MCF 10A (cell line): ENCODE measurements at regions not wholly inside any gene's neighbourhood (a gene's known extent, or its start where the extent isn't known, plus 50 kb on each side); places are given as distances from the start of the nearest gene placed in this dataset.
"Not testable (repeated sequence)": the region's sequence is repeated elsewhere in the genome, so short reads cannot be mapped to it uniquely, and the experiment has no call there.

Experiments
- BruUV-seq: library from RNA; stranded (reverse); fragments of 400-500 nt; replicated peaks from 2 replicates; lab custom pipeline; 2021; lab: Mats Ljungman, UMichigan
- CTCF ChIA-PET: fragments of 300-600 bp; sonication (Branson Sonifier 250); formaldehyde crosslinking; extraction: SDS; loops from one replicate; lab custom pipeline; 2021; ENCODE audit warnings: antibody characterized with exemption, inconsistent platforms; lab: Yijun Ruan, JAX
- POLR2A ChIA-PET: fragments of 300-600, 350-650 bp; sonication (Branson Sonifier 250); formaldehyde crosslinking; extraction: SDS; loops from one replicate; lab custom pipeline; 2020; ENCODE audit warnings: antibody characterized with exemption, inconsistent platforms; lab: Yijun Ruan, JAX
- DNase-seq: peaks from one replicate; pipeline ENCODE4 v3.0.0-alpha.2; 2018; ENCODE audit not compliant: unreplicated experiment
- H3K27ac Mint-ChIP-seq: one replicate; pipeline ENCODE4 v1.8.0; 2022; ENCODE audit warnings: mild to moderate bottlenecking, low read depth, mixed read lengths; ENCODE audit not compliant: unreplicated experiment
- H3K27me3 Mint-ChIP-seq: one replicate; pipeline ENCODE4 v1.8.0; 2022; ENCODE audit warnings: mixed read lengths; ENCODE audit not compliant: insufficient read depth, unreplicated experiment
- H3K36me3 Mint-ChIP-seq: one replicate; pipeline ENCODE4 v1.8.0; 2022; ENCODE audit warnings: mild to moderate bottlenecking, moderate library complexity, mixed read lengths; ENCODE audit not compliant: insufficient read depth, unreplicated experiment
- H3K4me1 Mint-ChIP-seq: one replicate; pipeline ENCODE4 v1.8.0; 2022; ENCODE audit warnings: mixed read lengths; ENCODE audit not compliant: insufficient read depth, unreplicated experiment
- H3K4me3 Mint-ChIP-seq: one replicate; pipeline ENCODE4 v1.8.0; 2022; ENCODE audit warnings: mild to moderate bottlenecking, moderate library complexity, mixed read lengths; ENCODE audit not compliant: unreplicated experiment
- H3K9me3 Mint-ChIP-seq: one replicate; pipeline ENCODE4 v1.8.0; 2022; ENCODE audit warnings: mixed read lengths; ENCODE audit not compliant: unreplicated experiment
- CTCF ChIP-seq: fragments of 200-600 bp; IDR thresholded peaks from one replicate; pipeline ENCODE4 v1.8.0; 2022; ENCODE audit warnings: antibody characterized with exemption, mild to moderate bottlenecking; ENCODE audit not compliant: unreplicated experiment
- intact Hi-C: fragments of 100-400 bp; cut with micrococcal nuclease; formaldehyde crosslinking; loops from 2 replicates; pipeline ENCODE4 v1.14.1; 2022

- H3K4me3 Mint-ChIP-seq, result no peak overlapping the region
- no peak for DNase-seq
- CTCF ChIA-PET, result no interaction called here
- H3K4me1 Mint-ChIP-seq, result no peaks in the 10 kb centered on the region
- H3K27me3 Mint-ChIP-seq, result no peaks in the 10 kb centered on the region
- intact Hi-C loops, result no loop called here
- no peak overlapping the region for H3K27ac Mint-ChIP-seq
- H3K36me3 Mint-ChIP-seq, result no peaks in the 10 kb centered on the region
- POLR2A ChIA-PET, result no interaction called here
- H3K9me3 Mint-ChIP-seq, result peaks cover 22% of the 10 kb centered on the region
- no TSS peak for BruUV-seq
- TF ChIP-seq CTCF, result no peak
Measured at GRCh38 chr22:49391436-49391835, 436.2 kb downstream of the BRD1 start.

GRCh38 chr22:49390954-49391353 is 436.7 kb downstream of the BRD1 start:
- BruUV-seq, result no TSS peak
- ChIA-PET POLR2A (no interaction called here), CTCF (no interaction called here)
- TF ChIP-seq CTCF, result no peak
- intact Hi-C loops, result no loop called here
- no peak for DNase-seq
- peaks cover 22% of the 10 kb centered on the region for H3K9me3 Mint-ChIP-seq
- H3K36me3 Mint-ChIP-seq, result no peaks in the 10 kb centered on the region
- no peaks in the 10 kb centered on the region for H3K4me1 Mint-ChIP-seq
- no peaks in the 10 kb centered on the region for H3K27me3 Mint-ChIP-seq
- no peak overlapping the region for H3K27ac Mint-ChIP-seq
- no peak overlapping the region for H3K4me3 Mint-ChIP-seq

- POLR2A ChIA-PET, CTCF ChIA-PET, intact Hi-C loops, H3K4me1 Mint-ChIP-seq, H3K27me3 Mint-ChIP-seq, H3K4me3 Mint-ChIP-seq, H3K36me3 Mint-ChIP-seq, BruUV-seq, H3K27ac Mint-ChIP-seq, DNase-seq: not testable (repeated sequence)
- peaks cover 33% of the 10 kb centered on the region for H3K9me3 Mint-ChIP-seq
Measured at GRCh38 chr22:49383909-49384308, 443.8 kb downstream of the BRD1 start.

- Mint-ChIP-seq H3K9me3 (peaks cover 49% of the 10 kb centered on the region), H3K36me3 (no peaks in the 10 kb centered on the region), H3K4me3 (no peak overlapping the region), H3K27me3 (no peaks in the 10 kb centered on the region), H3K27ac (no peak overlapping the region), H3K4me1 (no peaks in the 10 kb centered on the region)
- intact Hi-C loops, result no loop called here
- CTCF ChIA-PET, result no interaction called here
- DNase-seq, result no peak
- POLR2A ChIA-PET, result no interaction called here
- TF ChIP-seq CTCF, result no peak
- no TSS peak for BruUV-seq
Measured at GRCh38 chr22:49382451-49382735, 445.3 kb downstream of the BRD1 start.
